ENCODE measurements at regions not wholly inside any gene's neighbourhood (a gene's known extent, or its start where the extent isn't known, plus 50 kb on each side); places are given as distances from the start of the nearest gene placed in this dataset.

DNA sequence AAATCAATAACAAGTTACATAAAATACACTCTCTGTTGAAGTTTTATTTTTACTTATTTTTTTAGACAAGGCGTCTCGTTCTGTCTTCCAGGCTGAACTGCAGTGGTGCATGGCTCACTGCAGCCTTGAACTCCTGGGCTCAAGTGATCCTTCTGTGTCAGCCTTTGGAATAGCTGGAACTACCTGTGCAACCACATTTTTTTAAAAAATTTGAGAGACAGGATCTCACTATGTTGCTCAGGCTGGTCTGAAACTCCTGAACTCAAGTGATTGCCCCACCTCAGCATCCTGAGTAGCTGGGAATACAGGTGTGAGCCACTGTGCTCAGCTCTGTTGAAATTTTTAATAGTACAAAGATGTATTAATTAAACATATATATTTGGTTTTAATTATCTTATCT lies 614.3 kb upstream of the ARRDC4 start:
- DNase-seq = no peak
- no peaks in the 10 kb centered on the region for H3K36me3 ChIP-seq
- H3K4me1 ChIP-seq = no peaks in the 10 kb centered on the region
- H3K27me3 ChIP-seq (ENCODE audit: low read depth) = no peaks in the 10 kb centered on the region
- intact Hi-C loops (cut with micrococcal nuclease) = no loop called here
- no peak overlapping the region for H3K4me3 ChIP-seq
- H3K27ac ChIP-seq (replicated peaks) = no peak overlapping the region
- TF ChIP-seq, protein P1, sequence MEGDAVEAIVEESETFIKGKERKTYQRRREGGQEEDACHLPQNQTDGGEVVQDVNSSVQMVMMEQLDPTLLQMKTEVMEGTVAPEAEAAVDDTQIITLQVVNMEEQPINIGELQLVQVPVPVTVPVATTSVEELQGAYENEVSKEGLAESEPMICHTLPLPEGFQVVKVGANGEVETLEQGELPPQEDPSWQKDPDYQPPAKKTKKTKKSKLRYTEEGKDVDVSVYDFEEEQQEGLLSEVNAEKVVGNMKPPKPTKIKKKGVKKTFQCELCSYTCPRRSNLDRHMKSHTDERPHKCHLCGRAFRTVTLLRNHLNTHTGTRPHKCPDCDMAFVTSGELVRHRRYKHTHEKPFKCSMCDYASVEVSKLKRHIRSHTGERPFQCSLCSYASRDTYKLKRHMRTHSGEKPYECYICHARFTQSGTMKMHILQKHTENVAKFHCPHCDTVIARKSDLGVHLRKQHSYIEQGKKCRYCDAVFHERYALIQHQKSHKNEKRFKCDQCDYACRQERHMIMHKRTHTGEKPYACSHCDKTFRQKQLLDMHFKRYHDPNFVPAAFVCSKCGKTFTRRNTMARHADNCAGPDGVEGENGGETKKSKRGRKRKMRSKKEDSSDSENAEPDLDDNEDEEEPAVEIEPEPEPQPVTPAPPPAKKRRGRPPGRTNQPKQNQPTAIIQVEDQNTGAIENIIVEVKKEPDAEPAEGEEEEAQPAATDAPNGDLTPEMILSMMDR (IDR thresholded peaks at IDR 0.05; ENCODE audit: borderline replicate concordance) = no peak
- H3K9me3 ChIP-seq (replicated peaks) = peaks cover 23% of the 10 kb centered on the region

DNA sequence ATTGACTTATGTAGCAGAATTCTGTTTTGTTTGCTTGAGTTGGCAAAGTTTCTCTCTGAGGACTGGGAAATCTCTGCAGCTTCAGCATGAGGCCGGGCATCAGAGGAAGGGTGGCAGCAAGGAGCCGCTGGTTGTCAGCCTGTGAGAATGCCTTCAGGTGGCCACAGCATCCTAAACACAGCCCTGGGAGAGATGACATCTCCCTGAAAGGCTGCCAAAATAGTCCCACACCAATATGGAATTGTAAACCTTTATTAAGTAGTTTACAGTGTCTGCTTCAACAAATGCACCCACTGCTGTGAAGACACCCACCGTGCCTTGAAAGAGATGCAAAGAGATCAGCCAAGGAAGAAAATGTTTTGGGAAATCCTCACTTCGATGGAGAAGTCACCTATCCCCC lies 609.7 kb upstream of the ARRDC4 start:
- DNase-seq = no peak
- H3K27me3 ChIP-seq (ENCODE audit: low read depth) = no peaks in the 10 kb centered on the region
- no peak overlapping the region for H3K27ac ChIP-seq (replicated peaks)
- peaks cover 20% of the 10 kb centered on the region for H3K9me3 ChIP-seq (replicated peaks)
- TF ChIP-seq, protein P1 (IDR thresholded peaks at IDR 0.05; ENCODE audit: borderline replicate concordance) = no peak
- intact Hi-C loops (cut with micrococcal nuclease) = no loop called here
- H3K4me1 ChIP-seq = no peaks in the 10 kb centered on the region
- H3K36me3 ChIP-seq = no peaks in the 10 kb centered on the region
- no peak overlapping the region for H3K4me3 ChIP-seq

DNA sequence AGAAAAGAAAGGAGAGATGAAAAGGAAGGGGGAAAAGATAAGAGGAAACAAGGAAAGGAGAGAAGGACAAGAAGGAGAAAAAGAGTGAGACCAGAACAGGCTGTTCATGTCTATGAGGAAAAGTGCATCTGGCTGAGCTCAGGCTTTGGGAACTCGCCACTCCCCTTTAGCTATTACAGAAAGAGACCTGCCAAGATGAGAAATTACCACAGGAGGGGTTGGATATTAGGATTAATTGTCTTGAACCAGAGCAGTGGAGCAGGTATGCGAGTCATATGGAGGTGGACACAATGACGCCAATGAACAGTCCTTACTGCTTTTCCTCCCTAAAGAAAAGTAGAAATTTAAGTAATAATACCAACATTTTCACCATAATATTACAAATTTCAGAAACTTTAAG lies 577.0 kb upstream of the ARRDC4 start:
- H3K4me3 ChIP-seq = no peak overlapping the region
- intact Hi-C loops (cut with micrococcal nuclease) = no loop called here
- no peaks in the 10 kb centered on the region for H3K4me1 ChIP-seq
- H3K36me3 ChIP-seq = no peaks in the 10 kb centered on the region
- no peaks in the 10 kb centered on the region for H3K27me3 ChIP-seq (ENCODE audit: low read depth)
- H3K27ac ChIP-seq (replicated peaks) = no peak overlapping the region
- DNase-seq = no peak
- TF ChIP-seq, protein P1 (IDR thresholded peaks at IDR 0.05; ENCODE audit: borderline replicate concordance) = no peak
- H3K9me3 ChIP-seq (replicated peaks) = no peaks in the 10 kb centered on the region

GRCh38 chr15:97386940-97387339 lies 573.6 kb upstream of the ARRDC4 start:
- H3K9me3 ChIP-seq (replicated peaks) = no peaks in the 10 kb centered on the region
- intact Hi-C loops (cut with micrococcal nuclease) = no loop called here
- TF ChIP-seq, protein P1 (IDR thresholded peaks at IDR 0.05; ENCODE audit: borderline replicate concordance) = no peak
- H3K4me1 ChIP-seq = no peaks in the 10 kb centered on the region
- H3K27ac ChIP-seq (replicated peaks) = no peak overlapping the region
- no peaks in the 10 kb centered on the region for H3K27me3 ChIP-seq (ENCODE audit: low read depth)
- H3K36me3 ChIP-seq = no peaks in the 10 kb centered on the region
- no peak for DNase-seq
- H3K4me3 ChIP-seq = no peak overlapping the region

- no peaks in the 10 kb centered on the region for H3K4me1 ChIP-seq
- TF ChIP-seq, protein P1 (IDR thresholded peaks at IDR 0.05; ENCODE audit: borderline replicate concordance) = no peak
- intact Hi-C loops (cut with micrococcal nuclease) = no loop called here
- no peak overlapping the region for H3K27ac ChIP-seq (replicated peaks)
- no peak for DNase-seq
- no peaks in the 10 kb centered on the region for H3K36me3 ChIP-seq
- H3K27me3 ChIP-seq (ENCODE audit: low read depth) = no peaks in the 10 kb centered on the region
- H3K9me3 ChIP-seq (replicated peaks) = no peaks in the 10 kb centered on the region
- no peak overlapping the region for H3K4me3 ChIP-seq
These were observed 559.3 kb upstream of the ARRDC4 start for GRCh38 chr15:97401195-97401594.

- no peak for DNase-seq
- intact Hi-C loops (cut with micrococcal nuclease) = no loop called here
- TF ChIP-seq, protein P1 (IDR thresholded peaks at IDR 0.05; ENCODE audit: borderline replicate concordance) = no peak
These were observed 558.5 kb upstream of the ARRDC4 start for GRCh38 chr15:97401970-97402369.

More at GRCh38 chr15:97401970-97402369, 558.5 kb upstream of the ARRDC4 start:
- Histone ChIP-seq H3K27ac (replicated peaks) (no peak overlapping the region), H3K27me3 (ENCODE audit: low read depth) (no peaks in the 10 kb centered on the region), H3K9me3 (replicated peaks) (no peaks in the 10 kb centered on the region), H3K4me1 (no peaks in the 10 kb centered on the region), H3K36me3 (no peaks in the 10 kb centered on the region), H3K4me3 (no peak overlapping the region)
